Lung (tissue), 11 donors: ENCODE measurements at regions not wholly inside any gene's neighbourhood (a gene's known extent, or its start where the extent isn't known, plus 50 kb on each side); places are given as distances from the start of the nearest gene placed in this dataset.

ENCODE experiments used
- ATAC-seq: fragments of 200-7000 bp; cut with Tn5 transposase; one replicate; pipeline ENCODE4 v1.9.1; 2020; ENCODE audit warnings: moderate number of reproducible peaks; ENCODE audit not compliant: insufficient read depth, low FRiP score
- DNase-seq, 3 donors: peaks; one replicate each; pipeline ENCODE4 v3.0.0-alpha.2; 2013 to 2017
- H3K27ac ChIP-seq, 2 donors: one replicate each; pipeline ENCODE4 v1.5.1; 2013; ENCODE audit warnings: mild to moderate bottlenecking in 2 of 2, moderate library complexity in 2 of 2, control low read depth in 1 of 2, inconsistent platforms in 1 of 2, low read depth in 1 of 2, low read length in 1 of 2
- H3K27me3 ChIP-seq, 3 donors: one replicate each; pipeline ENCODE4 v1.5.1; 2013; ENCODE audit warnings: low read length in 2 of 3; ENCODE audit not compliant: control insufficient read depth in 3 of 3, insufficient read depth in 3 of 3
- H3K36me3 ChIP-seq, 4 donors: one replicate each; pipeline ENCODE4 v1.5.1; 2013; ENCODE audit warnings: low read length in 4 of 4, mild to moderate bottlenecking in 1 of 4, moderate library complexity in 1 of 4; ENCODE audit not compliant: control insufficient read depth in 4 of 4, insufficient read depth in 4 of 4
- H3K4me1 ChIP-seq, 5 donors: one replicate each; pipeline ENCODE4 v1.5.1; 2013; ENCODE audit warnings: low read length in 5 of 5, mild to moderate bottlenecking in 2 of 5, moderate library complexity in 1 of 5; ENCODE audit not compliant: control insufficient read depth in 5 of 5, insufficient read depth in 5 of 5
- H3K4me3 ChIP-seq: one replicate; pipeline ENCODE4 v1.5.1; 2013; ENCODE audit warnings: mild to moderate bottlenecking, control low read depth, moderate library complexity
- H3K9ac ChIP-seq, 2 donors: one replicate each; pipeline ENCODE4 v1.5.1; 2013; ENCODE audit warnings: low read length in 2 of 2, control low read depth in 1 of 2; ENCODE audit not compliant: insufficient read depth in 1 of 2
- H3K9me3 ChIP-seq, 4 donors: one replicate each; pipeline ENCODE4 v1.5.1; 2013; ENCODE audit warnings: low read length in 3 of 4, mild to moderate bottlenecking in 1 of 4, moderate library complexity in 1 of 4; ENCODE audit not compliant: control insufficient read depth in 4 of 4, insufficient read depth in 3 of 4
- CTCF ChIP-seq: IDR thresholded peaks from 2 replicates; pipeline ENCODE4 v1.5.1; 2012; ENCODE audit warnings: mild to moderate bottlenecking; ENCODE audit errors: control extremely low read depth, extremely low read depth
- WGBS, 2 donors: extraction: QIAGEN DNeasy Blood & Tissue Kit; methylation state at CpG; one replicate each; pipeline ENCODE4 v1.1.7; 2013; 5-methylcytosine and 5-hydroxymethylcytosine counted together
- donor health status: control.
- donor health status: control.
- donor health status: Bipolar disorder and iron deficiency.
- donor health status: healthy.
- donor health status: DM: yes; HTN: yes; CAD: no.

- H3K9me3 ChIP-seq, result peaks cover 0 to 13% (median 0%) of the 10 kb centered on the region in 4 donors
- no peak for ATAC-seq
- TF ChIP-seq CTCF, result no peak
Measured at GRCh38 chr14:104469591-104469990, 110.0 kb upstream of the C14orf180 start.

GRCh38 chr14:104470588-104470987, 109.0 kb upstream of the C14orf180 start:
- 88 to 93% methylated on average over 15 of the region's 15 CpGs for WGBS, 2 donors
- Histone ChIP-seq H3K27ac (no peak overlapping the region), H3K4me1 (no peaks in the 10 kb centered on the region), H3K4me3 (no peak overlapping the region), H3K9ac (no peak overlapping the region), H3K36me3 (no peaks in the 10 kb centered on the region), H3K27me3 (peaks cover 0 to 13% (median 0%) of the 10 kb centered on the region in 3 donors), H3K9me3 (peaks cover 0 to 13% (median 0%) of the 10 kb centered on the region in 4 donors)
- no peak for TF ChIP-seq CTCF
- DNase-seq (no peak), ATAC-seq (no peak)

More at GRCh38 chr14:104469591-104469990, 110.0 kb upstream of the C14orf180 start:
- no peak for DNase-seq
- Histone ChIP-seq H3K27me3 (peaks cover 0 to 17% (median 1%) of the 10 kb centered on the region in 3 donors), H3K9ac (no peak overlapping the region), H3K4me3 (no peak overlapping the region), H3K36me3 (no peaks in the 10 kb centered on the region), H3K27ac (no peak overlapping the region), H3K4me1 (no peaks in the 10 kb centered on the region)
- 83 to 93% methylated on average over 6 of the region's 6 CpGs for WGBS, 2 donors

GRCh38 chr14:104471114-104471513, 108.5 kb upstream of the C14orf180 start:
- Histone ChIP-seq H3K27ac (no peak overlapping the region), H3K9me3 (peaks cover 0 to 13% (median 0%) of the 10 kb centered on the region in 4 donors), H3K9ac (no peak overlapping the region), H3K36me3 (no peaks in the 10 kb centered on the region), H3K27me3 (peaks cover 0 to 9% (median 0%) of the 10 kb centered on the region in 3 donors), H3K4me1 (no peaks in the 10 kb centered on the region), H3K4me3 (no peak overlapping the region)
- no peak for TF ChIP-seq CTCF
- WGBS, 2 donors, result 91 to 92% methylated on average over 8 of the region's 8 CpGs
- no peak for DNase-seq
- ATAC-seq, result no peak

GRCh38 chr14:104472073-104472472, 107.5 kb upstream of the C14orf180 start:
- no peak for TF ChIP-seq CTCF
- Histone ChIP-seq H3K36me3 (no peaks in the 10 kb centered on the region), H3K27ac (no peak overlapping the region), H3K4me1 (no peaks in the 10 kb centered on the region), H3K9ac (no peak overlapping the region), H3K4me3 (no peak overlapping the region), H3K9me3 (peaks cover 0 to 13% (median 0%) of the 10 kb centered on the region in 4 donors), H3K27me3 (peaks cover 0 to 5% (median 0%) of the 10 kb centered on the region in 3 donors)
- no peak for DNase-seq
- WGBS, 2 donors, result 90 to 100% methylated on average over 1 of the region's 1 CpG
- no peak for ATAC-seq
